ENCODE measurements at regions not wholly inside any gene's neighbourhood (a gene's known extent, or its start where the extent isn't known, plus 50 kb on each side); places are given as distances from the start of the nearest gene placed in this dataset.
"Not testable (repeated sequence)": the region's sequence is repeated elsewhere in the genome, so short reads cannot be mapped to it uniquely, and the experiment has no call there.

DNA sequence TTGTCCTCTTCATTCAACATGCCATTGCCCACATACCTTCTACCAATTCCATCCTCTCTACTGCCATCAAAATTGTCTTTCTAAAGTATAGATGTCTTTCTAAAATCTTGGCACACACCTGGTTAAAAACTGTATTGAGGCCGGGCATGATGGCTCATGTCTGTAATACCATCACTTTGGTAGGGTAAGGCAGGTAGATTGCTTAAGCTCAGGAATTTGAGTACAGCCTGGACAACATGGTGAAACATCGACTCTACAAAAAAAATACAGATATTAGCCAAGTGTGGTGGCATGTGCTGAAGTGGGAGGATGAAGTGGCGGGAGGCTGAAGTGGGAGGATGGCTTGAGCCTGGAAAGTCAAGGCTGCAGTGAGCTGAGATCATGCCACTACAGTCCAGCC lies 412.1 kb downstream of the TMEM38B start:
- H3K4me3 Mint-ChIP-seq = no peak overlapping the region
- no peak overlapping the region for H3K27ac Mint-ChIP-seq
- peaks cover 22% of the 10 kb centered on the region for H3K9me3 Mint-ChIP-seq
- H3K4me1 Mint-ChIP-seq = no peaks in the 10 kb centered on the region
- no peak for DNase-seq (ENCODE audit: low spot score in 2 of 2)
- ATAC-seq = no peak
- H3K36me3 Mint-ChIP-seq = no peaks in the 10 kb centered on the region

- Mint-ChIP-seq H3K27ac (no peak overlapping the region), H3K4me3 (no peak overlapping the region), H3K9me3 (peaks cover 26% of the 10 kb centered on the region), H3K36me3 (no peaks in the 10 kb centered on the region), H3K4me1 (no peaks in the 10 kb centered on the region)
- DNase-seq (ENCODE audit: low spot score in 2 of 2) (no peak), ATAC-seq (no peak)
Observed at GRCh38 chr9:106107716-106108115, 413.4 kb downstream of the TMEM38B start.

GRCh38 chr9:106109706-106110105 lies 415.4 kb downstream of the TMEM38B start:
- H3K36me3 Mint-ChIP-seq; DNase-seq (ENCODE audit: low spot score in 2 of 2); ATAC-seq; H3K4me1 Mint-ChIP-seq; H3K4me3 Mint-ChIP-seq; H3K27ac Mint-ChIP-seq: not testable (repeated sequence)
- H3K9me3 Mint-ChIP-seq = peaks cover 23% of the 10 kb centered on the region

DNA sequence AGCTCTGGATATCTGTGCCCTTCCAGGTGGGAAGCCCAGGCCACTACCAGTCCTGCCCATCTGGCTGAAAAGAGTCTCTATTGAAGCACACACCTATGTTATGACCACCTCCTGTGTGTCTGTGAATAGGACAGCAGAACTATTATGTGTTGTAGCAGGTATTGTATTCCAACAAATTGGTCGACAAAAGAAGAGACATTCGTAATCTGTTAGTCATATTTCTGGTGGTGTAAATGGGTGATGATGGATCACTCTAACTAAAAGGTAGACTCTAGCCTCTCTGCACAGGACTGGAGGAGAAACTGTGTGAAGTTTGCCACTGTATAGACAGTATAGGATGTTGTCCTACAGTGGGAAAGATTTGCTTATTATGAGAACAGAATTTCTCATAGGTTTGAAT lies 416.1 kb downstream of the TMEM38B start:
- Mint-ChIP-seq H3K4me1 (no peaks in the 10 kb centered on the region), H3K4me3 (no peak overlapping the region), H3K36me3 (no peaks in the 10 kb centered on the region), H3K9me3 (peaks cover 19% of the 10 kb centered on the region), H3K27ac (no peak overlapping the region)
- no peak for ATAC-seq
- DNase-seq (ENCODE audit: low spot score in 2 of 2) = no peak

DNA sequence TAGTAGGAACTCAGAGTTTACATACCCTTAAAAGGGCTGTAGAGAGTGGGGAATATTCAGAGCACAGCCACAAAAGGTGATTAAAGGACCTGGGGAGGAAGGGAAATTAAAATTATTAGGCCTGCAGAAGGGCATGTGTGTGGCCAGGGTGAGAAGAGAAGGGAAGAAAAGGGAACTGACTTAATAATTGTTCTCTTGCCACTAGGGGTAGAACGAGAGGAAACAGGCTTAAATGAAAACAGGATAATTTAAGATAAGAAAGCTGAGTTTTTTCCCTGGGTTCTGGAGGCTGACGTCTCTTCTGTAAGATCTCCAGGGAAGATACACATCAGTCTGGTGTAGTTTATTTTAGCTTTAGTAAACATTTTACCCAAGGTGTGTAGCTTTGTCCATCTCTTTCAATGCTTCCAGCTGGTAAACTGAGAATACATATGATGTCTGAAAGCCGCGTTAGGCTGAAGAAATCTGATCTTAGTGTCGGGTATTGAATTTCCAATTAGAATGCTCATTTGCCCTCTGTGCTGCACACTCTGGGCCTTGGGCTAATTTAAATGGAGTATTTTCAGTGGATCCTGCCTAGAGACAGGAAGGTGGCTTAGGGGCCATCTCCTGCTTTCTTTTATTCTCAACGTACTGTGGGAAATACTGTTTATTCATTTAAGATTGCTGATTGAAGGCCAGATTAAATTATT lies 416.8 kb downstream of the TMEM38B start:
- DNase-seq (ENCODE audit: low spot score in 2 of 2) = no peak
- H3K9me3 Mint-ChIP-seq = peaks cover 19% of the 10 kb centered on the region
- no peak for ATAC-seq
- H3K4me3 Mint-ChIP-seq = no peak overlapping the region
- no peaks in the 10 kb centered on the region for H3K4me1 Mint-ChIP-seq
- H3K36me3 Mint-ChIP-seq = no peaks in the 10 kb centered on the region
- H3K27ac Mint-ChIP-seq = no peak overlapping the region

DNA sequence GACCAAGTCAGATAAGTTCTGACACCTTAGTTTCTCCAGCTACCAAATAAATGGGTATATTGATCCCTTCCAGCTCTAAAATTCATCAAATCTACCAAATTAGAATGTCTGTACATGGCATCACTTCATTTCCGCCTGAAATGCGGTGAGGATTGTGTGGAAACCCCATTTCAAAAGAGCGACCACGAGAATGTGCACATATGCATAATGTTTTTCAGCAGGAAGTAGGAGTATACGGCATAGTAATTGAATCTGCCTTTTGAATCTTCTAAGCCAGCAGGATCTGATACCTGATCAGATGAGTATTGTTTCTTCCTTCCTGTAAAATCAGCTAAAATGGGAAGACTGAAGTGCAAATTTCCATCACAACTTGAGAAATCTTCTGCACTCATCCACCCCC lies 418.6 kb downstream of the TMEM38B start:
- DNase-seq (ENCODE audit: low spot score in 2 of 2) = no peak
- Mint-ChIP-seq H3K36me3 (no peaks in the 10 kb centered on the region), H3K4me1 (no peaks in the 10 kb centered on the region), H3K4me3 (no peak overlapping the region), H3K27ac (no peak overlapping the region), H3K9me3 (peaks cover 20% of the 10 kb centered on the region)
- no peak for ATAC-seq

DNA sequence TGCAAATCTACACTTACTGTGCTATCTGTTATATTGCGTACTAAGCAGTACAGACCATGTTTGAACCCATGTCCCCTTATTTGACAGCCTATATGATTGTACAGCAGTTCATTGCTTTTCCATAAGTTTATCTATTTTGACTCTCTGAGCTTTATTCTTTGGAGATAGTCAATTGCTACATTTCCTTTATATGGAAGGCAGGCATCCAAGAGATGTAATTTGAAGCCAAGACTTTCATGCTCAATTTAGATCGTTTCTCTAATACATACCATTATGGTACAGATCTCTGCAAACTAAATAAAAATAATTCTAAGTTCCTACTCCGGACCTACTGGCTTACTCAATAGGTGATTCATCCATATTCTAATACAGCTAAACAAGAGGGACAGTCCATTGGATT lies 424.8 kb downstream of the TMEM38B start:
- Mint-ChIP-seq H3K9me3 (peaks cover 18% of the 10 kb centered on the region), H3K36me3 (no peaks in the 10 kb centered on the region), H3K27ac (no peak overlapping the region), H3K4me1 (no peaks in the 10 kb centered on the region), H3K4me3 (no peak overlapping the region)
- ATAC-seq (no peak), DNase-seq (ENCODE audit: low spot score in 2 of 2) (no peak)

DNA sequence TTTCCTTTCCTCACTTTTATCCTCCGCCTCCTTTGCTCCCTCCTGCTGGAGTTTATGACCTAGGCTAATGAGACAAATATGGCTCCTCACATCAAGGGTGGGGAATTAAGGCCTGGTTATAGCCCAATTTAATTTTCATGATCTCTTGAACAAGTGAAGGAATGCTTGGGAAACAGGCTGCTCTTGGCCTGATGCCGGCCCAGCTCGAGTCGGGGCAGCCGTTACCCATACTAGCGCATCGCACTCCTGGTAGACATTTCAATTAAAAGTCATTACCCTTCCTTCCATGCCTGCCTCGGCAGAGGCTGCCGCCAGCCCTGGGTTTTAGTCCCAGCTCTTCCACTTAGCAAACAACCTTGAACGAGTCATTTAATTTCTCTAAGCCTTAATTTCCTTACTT lies 425.7 kb downstream of the TMEM38B start:
- H3K27ac Mint-ChIP-seq = no peak overlapping the region
- H3K36me3 Mint-ChIP-seq = no peaks in the 10 kb centered on the region
- no peak overlapping the region for H3K4me3 Mint-ChIP-seq
- H3K4me1 Mint-ChIP-seq = no peaks in the 10 kb centered on the region
- no peak for ATAC-seq
- H3K9me3 Mint-ChIP-seq = peaks cover 19% of the 10 kb centered on the region
- DNase-seq (ENCODE audit: low spot score in 2 of 2) = no peak

- H3K36me3 Mint-ChIP-seq = no peaks in the 10 kb centered on the region
- no peak overlapping the region for H3K4me3 Mint-ChIP-seq
- no peak for DNase-seq (ENCODE audit: low spot score in 2 of 2)
- peaks cover 12% of the 10 kb centered on the region for H3K9me3 Mint-ChIP-seq
- no peak overlapping the region for H3K27ac Mint-ChIP-seq
- no peaks in the 10 kb centered on the region for H3K4me1 Mint-ChIP-seq
- ATAC-seq = no peak
Observed at GRCh38 chr9:106127776-106128175, 433.4 kb downstream of the TMEM38B start.

DNA sequence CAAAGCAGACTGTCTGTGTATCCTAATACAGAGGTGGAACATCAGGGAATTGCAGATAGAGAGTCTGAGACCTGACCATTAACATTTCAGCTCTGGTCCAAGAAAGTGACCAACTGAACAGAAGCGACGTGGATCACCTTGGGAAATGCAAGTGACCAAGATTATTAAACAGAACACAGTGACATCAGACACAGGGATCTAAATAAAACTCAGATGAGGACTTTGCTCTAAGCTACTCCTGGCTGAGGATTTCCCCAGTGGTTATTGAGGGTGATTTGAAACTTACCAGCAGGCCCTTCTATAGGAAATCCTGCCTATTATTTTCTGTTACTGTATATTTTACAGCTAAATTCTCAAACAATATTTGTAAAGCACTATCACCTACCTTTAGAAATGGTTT lies 436.0 kb downstream of the TMEM38B start:
- H3K4me3 Mint-ChIP-seq = no peak overlapping the region
- H3K9me3 Mint-ChIP-seq = peaks cover 12% of the 10 kb centered on the region

GRCh38 chr9:106143781-106144180 lies 449.4 kb downstream of the TMEM38B start:
- H3K27ac Mint-ChIP-seq = no peak overlapping the region
- H3K9me3 Mint-ChIP-seq = peaks cover 23% of the 10 kb centered on the region
- DNase-seq (ENCODE audit: low spot score in 2 of 2) (no peak), ATAC-seq (no peak)
- H3K36me3 Mint-ChIP-seq = no peaks in the 10 kb centered on the region
- H3K4me1 Mint-ChIP-seq = no peaks in the 10 kb centered on the region
- no peak overlapping the region for H3K4me3 Mint-ChIP-seq

More for the DNA sequence above, 436.0 kb downstream of the TMEM38B start:
- no peaks in the 10 kb centered on the region for H3K4me1 Mint-ChIP-seq
- DNase-seq (ENCODE audit: low spot score in 2 of 2) (no peak), ATAC-seq (no peak)
- H3K36me3 Mint-ChIP-seq = no peaks in the 10 kb centered on the region
- H3K27ac Mint-ChIP-seq = no peak overlapping the region

DNA sequence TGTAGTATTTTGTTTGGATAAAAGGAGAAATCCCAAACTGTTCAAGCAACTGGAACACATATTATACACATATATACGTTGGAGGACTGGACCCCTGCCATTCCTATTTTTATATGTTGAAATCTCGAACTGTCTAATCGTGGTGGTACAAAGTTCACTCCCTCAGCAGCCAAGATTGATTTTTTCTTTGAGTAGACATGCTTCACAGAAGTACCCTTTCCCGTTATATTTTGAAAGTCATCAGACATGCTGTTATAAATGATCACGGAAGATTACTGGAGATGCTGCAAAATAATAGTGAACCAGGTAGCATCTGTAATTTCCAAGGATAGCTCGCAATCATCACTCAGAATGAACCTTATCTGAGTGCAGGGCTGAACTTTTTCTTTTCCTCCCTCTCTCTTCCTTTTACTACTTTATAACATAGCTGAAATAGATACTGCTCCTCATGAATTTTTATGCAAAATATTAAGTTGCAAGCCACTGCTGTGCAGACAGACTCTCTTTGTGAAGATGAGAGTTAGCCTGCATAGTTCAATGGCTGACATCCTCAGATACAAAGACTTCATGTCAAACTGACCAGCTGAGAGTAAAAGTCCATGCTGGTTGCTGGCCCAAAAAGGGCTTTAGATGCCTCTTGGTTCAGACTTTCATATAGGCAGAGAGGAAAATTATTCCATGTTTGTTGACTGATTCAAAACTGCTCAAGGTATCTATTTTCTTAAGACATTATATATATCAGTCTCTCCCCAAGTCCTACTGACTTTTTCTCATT lies 451.9 kb downstream of the TMEM38B start:
- ATAC-seq (no peak), DNase-seq (ENCODE audit: low spot score in 2 of 2) (no peak)
- Mint-ChIP-seq H3K4me1 (no peaks in the 10 kb centered on the region), H3K36me3 (no peaks in the 10 kb centered on the region), H3K4me3 (no peak overlapping the region), H3K27ac (no peak overlapping the region), H3K9me3 (peaks cover 26% of the 10 kb centered on the region)

DNA sequence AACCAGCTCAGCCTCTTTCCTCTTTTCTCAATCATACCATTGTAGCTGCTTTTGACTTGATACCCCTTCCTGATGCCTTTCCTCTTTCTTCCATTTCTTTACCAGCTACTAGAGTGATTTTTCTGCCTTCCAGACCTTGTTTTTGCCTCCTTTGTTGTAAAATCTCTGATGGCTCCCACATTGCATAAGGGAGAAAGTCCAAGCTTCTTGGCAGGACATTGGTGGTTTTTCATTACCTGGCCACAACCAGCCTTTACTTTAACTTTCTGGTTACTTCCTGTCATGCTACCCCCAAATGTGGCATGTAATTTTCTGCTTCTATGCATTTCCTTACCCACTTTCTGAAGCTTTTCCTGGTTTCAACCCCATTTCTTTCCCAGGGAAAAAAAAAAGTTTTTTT lies 452.5 kb downstream of the TMEM38B start:
- DNase-seq (ENCODE audit: low spot score in 2 of 2) (no peak), ATAC-seq (no peak)
- no peaks in the 10 kb centered on the region for H3K4me1 Mint-ChIP-seq
- H3K9me3 Mint-ChIP-seq = peaks cover 24% of the 10 kb centered on the region
- no peak overlapping the region for H3K27ac Mint-ChIP-seq
- H3K36me3 Mint-ChIP-seq = no peaks in the 10 kb centered on the region
- no peak overlapping the region for H3K4me3 Mint-ChIP-seq

DNA sequence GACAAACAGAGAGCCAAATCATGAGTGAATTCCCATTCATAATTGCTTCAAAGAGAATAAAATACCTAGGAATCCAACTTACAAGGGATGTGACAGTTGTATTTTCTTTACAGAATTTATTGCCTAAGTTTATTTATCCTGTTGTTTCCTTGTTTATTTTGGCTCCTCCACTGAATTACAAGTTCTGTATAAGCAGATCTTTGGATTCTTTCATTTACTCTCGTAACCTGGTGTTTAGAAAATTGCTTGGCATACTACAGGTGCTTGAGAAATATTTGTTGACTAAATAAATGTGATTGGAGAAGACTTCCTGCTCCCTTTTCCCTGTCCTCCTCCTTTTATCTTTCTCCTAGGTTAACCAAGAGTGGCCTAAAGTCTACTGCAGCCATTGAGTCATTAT lies 455.6 kb downstream of the TMEM38B start:
- no peaks in the 10 kb centered on the region for H3K4me1 Mint-ChIP-seq
- H3K9me3 Mint-ChIP-seq = peaks cover 11% of the 10 kb centered on the region
- no peak for DNase-seq (ENCODE audit: low spot score in 2 of 2)
- no peak overlapping the region for H3K4me3 Mint-ChIP-seq
- ATAC-seq = no peak
- no peaks in the 10 kb centered on the region for H3K36me3 Mint-ChIP-seq
- H3K27ac Mint-ChIP-seq = no peak overlapping the region

- H3K36me3 Mint-ChIP-seq = no peaks in the 10 kb centered on the region
- peaks cover 29% of the 10 kb centered on the region for H3K9me3 Mint-ChIP-seq
- DNase-seq (ENCODE audit: low spot score in 2 of 2) (no peak), ATAC-seq (no peak)
- no peak overlapping the region for H3K27ac Mint-ChIP-seq
- no peak overlapping the region for H3K4me3 Mint-ChIP-seq
- H3K4me1 Mint-ChIP-seq = no peaks in the 10 kb centered on the region
Observed at GRCh38 chr9:106156465-106156864, 462.1 kb downstream of the TMEM38B start.

GRCh38 chr9:106172265-106172664 lies 477.9 kb downstream of the TMEM38B start:
- ATAC-seq (no peak), DNase-seq (ENCODE audit: low spot score in 2 of 2) (no peak)
- Mint-ChIP-seq H3K27ac (no peak overlapping the region), H3K36me3 (no peaks in the 10 kb centered on the region), H3K4me3 (no peak overlapping the region), H3K4me1 (no peaks in the 10 kb centered on the region), H3K9me3 (peaks cover 4% of the 10 kb centered on the region)

Data from stimulated activated effector memory CD8-positive, alpha-beta T cell treated with anti-CD3 and anti-CD28 coated beads, Interleukin-12 subunit alpha, Interleukin-12 subunit beta, amount 100 ng/mL, for 72 hours (primary cell).